HEK293 (cell line): ENCODE measurements at regions not wholly inside any gene's neighbourhood (a gene's known extent, or its start where the extent isn't known, plus 50 kb on each side); places are given as distances from the start of the nearest gene placed in this dataset.
A peak's percentile ranks its signal among the peaks of the same experiment; 100 is the strongest.

Experiments
- CTCF ChIA-PET: fragments of 350-600 bp; formaldehyde crosslinking; extraction: SDS; loops from one replicate; lab custom pipeline; 2021; ENCODE audit warnings: antibody characterized with exemption; lab: Yijun Ruan, JAX
- POLR2A ChIA-PET: fragments of 300-600 bp; formaldehyde crosslinking; extraction: SDS; loops from one replicate; lab custom pipeline; 2020; ENCODE audit warnings: antibody characterized with exemption, inconsistent platforms; lab: Yijun Ruan, JAX
- H3K27ac ChIP-seq: fragments of 200-500 bp; sonication (Bioruptor generic); 2 replicates; pipeline ENCODE4 v1.5.1; 2014; ENCODE audit warnings: low read depth, low read length, control low read depth, inconsistent platforms; ENCODE audit errors: extremely low read depth
- H3K36me3 ChIP-seq, 2 experiments: fragments of 200-500 bp in 1 of 2; sonication (Bioruptor generic) in 1 of 2; 1 replicate in 1 of 2; 2 replicates in 1 of 2; pipeline ENCODE4 v1.5.1; 2014 to 2017; ENCODE audit warnings: inconsistent platforms in 2 of 2, low read length in 2 of 2; ENCODE audit not compliant: control insufficient read depth in 2 of 2, insufficient read depth in 1 of 2
- H3K4me1 ChIP-seq: fragments of 200-500 bp; sonication (Bioruptor generic); 2 replicates; pipeline ENCODE4 v1.5.1; 2014; ENCODE audit warnings: mild to moderate bottlenecking, low read length, inconsistent platforms; ENCODE audit not compliant: control insufficient read depth, insufficient read depth
- H3K4me3 ChIP-seq: 2 replicates; pipeline ENCODE4 v1.5.1; 2011; ENCODE audit warnings: low read depth, mild to moderate bottlenecking, control low read depth, low read length, moderate library complexity
- H3K9me3 ChIP-seq: fragments of 200-500 bp; sonication (Bioruptor generic); 2 replicates; pipeline ENCODE4 v1.5.1; 2014; ENCODE audit warnings: low read depth, low read length, inconsistent platforms; ENCODE audit not compliant: control insufficient read depth, insufficient read depth
- FEZF1 ChIP-seq: fragments of 450-650 bp; formaldehyde crosslinking; IDR thresholded peaks from 2 replicates; pipeline ENCODE4 v1.5.1; 2016; ENCODE audit warnings: missing biosample characterization, missing genetic modification characterization
- GFI1B ChIP-seq: fragments of 450-650 bp; formaldehyde crosslinking; IDR thresholded peaks from 2 replicates; pipeline ENCODE4 v1.5.1; 2016; ENCODE audit warnings: missing biosample characterization, missing genetic modification characterization
- GLI4 ChIP-seq: fragments of 450-650 bp; formaldehyde crosslinking; IDR thresholded peaks from 2 replicates; pipeline ENCODE4 v1.5.1; 2016; ENCODE audit warnings: missing biosample characterization, missing genetic modification characterization
- MZF1 ChIP-seq: fragments of 450-650 bp; formaldehyde crosslinking; IDR thresholded peaks from 2 replicates; pipeline ENCODE4 v1.5.1; 2017; ENCODE audit warnings: missing biosample characterization, missing genetic modification characterization, borderline replicate concordance
- SALL2 ChIP-seq: fragments of 450-650 bp; formaldehyde crosslinking; IDR thresholded peaks from 2 replicates; pipeline ENCODE4 v1.5.0; 2017; ENCODE audit warnings: missing biosample characterization, mild to moderate bottlenecking, missing genetic modification characterization, borderline replicate concordance
- ZFP37 ChIP-seq: fragments of 450-650 bp; formaldehyde crosslinking; IDR thresholded peaks from 2 replicates; pipeline ENCODE4 v1.5.1; 2016; ENCODE audit warnings: missing biosample characterization, missing genetic modification characterization
- ZFP69B ChIP-seq: fragments of 450-650 bp; formaldehyde crosslinking; IDR thresholded peaks from 2 replicates; pipeline ENCODE4 v1.5.1; 2016; ENCODE audit warnings: missing biosample characterization, missing genetic modification characterization
- ZNF138 ChIP-seq: fragments of 450-650 bp; formaldehyde crosslinking; IDR thresholded peaks from 2 replicates; pipeline ENCODE4 v1.5.1; 2016; ENCODE audit warnings: missing biosample characterization, missing genetic modification characterization, borderline replicate concordance
- ZNF202 ChIP-seq: fragments of 450-650 bp; formaldehyde crosslinking; IDR thresholded peaks from 2 replicates; pipeline ENCODE4 v1.5.1; 2016; ENCODE audit warnings: missing biosample characterization, missing genetic modification characterization, borderline replicate concordance
- ZNF214 ChIP-seq: fragments of 450-650 bp; formaldehyde crosslinking; IDR thresholded peaks from 2 replicates; pipeline ENCODE4 v1.5.1; 2017; ENCODE audit warnings: missing biosample characterization, mild to moderate bottlenecking, missing genetic modification characterization, borderline replicate concordance
- ZNF354C ChIP-seq: fragments of 450-650 bp; formaldehyde crosslinking; IDR thresholded peaks from 2 replicates; pipeline ENCODE4 v1.5.1; 2016; ENCODE audit warnings: missing biosample characterization, missing genetic modification characterization, low read depth, borderline replicate concordance
- ZNF626 ChIP-seq: fragments of 450-650 bp; sonication (Bioruptor Pico); formaldehyde crosslinking; IDR thresholded peaks from 2 replicates; pipeline ENCODE4 v1.5.1; 2018; ENCODE audit warnings: missing biosample characterization, missing genetic modification characterization, inconsistent platforms
- ZNF629 ChIP-seq: fragments of 450-650 bp; formaldehyde crosslinking; IDR thresholded peaks from 2 replicates; pipeline ENCODE4 v1.5.1; 2017; ENCODE audit warnings: missing biosample characterization, missing genetic modification characterization
- ZNF670 ChIP-seq: fragments of 450-650 bp; formaldehyde crosslinking; IDR thresholded peaks from 2 replicates; pipeline ENCODE4 v1.5.1; 2016; ENCODE audit warnings: missing biosample characterization, missing genetic modification characterization, low read depth
- ZNF747 ChIP-seq: fragments of 450-650 bp; formaldehyde crosslinking; IDR thresholded peaks from 2 replicates; pipeline ENCODE4 v1.5.1; 2016; ENCODE audit warnings: missing biosample characterization, missing genetic modification characterization
- ZNF776 ChIP-seq: fragments of 450-650 bp; formaldehyde crosslinking; IDR thresholded peaks from 2 replicates; pipeline ENCODE4 v1.5.0; 2017; ENCODE audit warnings: missing biosample characterization, missing genetic modification characterization, borderline replicate concordance
- ZSCAN16 ChIP-seq: fragments of 450-650 bp; formaldehyde crosslinking; IDR thresholded peaks from 2 replicates; pipeline ENCODE4 v1.5.1; 2016; ENCODE audit warnings: missing biosample characterization, missing genetic modification characterization
- TF ChIP-seq, protein P1 (sequence below): fragments of 450-650 bp; formaldehyde crosslinking; IDR thresholded peaks from 2 replicates; pipeline ENCODE4 v1.5.1; 2016; ENCODE audit warnings: missing biosample characterization, missing genetic modification characterization
- TF ChIP-seq, protein P2 (sequence below): fragments of 450-650 bp; formaldehyde crosslinking; IDR thresholded peaks from 2 replicates; pipeline ENCODE4 v1.5.1; 2017; ENCODE audit warnings: missing biosample characterization, missing genetic modification characterization

DNA sequence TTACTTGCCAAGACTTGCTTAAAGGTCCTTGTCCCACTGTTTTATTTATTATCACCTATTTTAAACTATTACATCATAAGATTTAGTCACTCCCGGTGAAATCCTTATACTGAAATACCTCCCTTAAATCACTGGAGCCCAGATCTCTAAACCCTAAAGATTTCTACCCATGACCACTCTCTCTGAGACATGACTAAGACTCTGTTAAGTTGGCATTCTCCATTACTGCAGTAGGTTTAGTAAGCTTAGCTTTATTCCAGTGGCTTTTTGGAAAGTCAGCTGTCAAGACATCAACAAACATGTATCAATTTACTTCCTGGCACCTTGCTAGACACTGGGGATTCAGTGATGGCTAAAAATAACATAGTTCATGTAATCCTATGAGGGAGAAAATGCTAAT lies 874.2 kb downstream of the KCNMA1 start:
- Histone ChIP-seq H3K4me1 (no peaks in the 10 kb centered on the region), H3K4me3 (no peak overlapping the region), H3K36me3 (no peaks in the 10 kb centered on the region), H3K27ac (no peak overlapping the region), H3K9me3 (no peaks in the 10 kb centered on the region)
- CTCF ChIA-PET: no interaction called here
- no peak for TF ChIP-seq ZNF747 (tag by site-specific recombination)
- no peak for TF ChIP-seq ZNF354C (tag by site-specific recombination)
- TF ChIP-seq ZNF626 (tag by site-specific recombination): 0 out of 2 replicates have a peak, but pooled peaks have one; percentile 20
- no peak for TF ChIP-seq ZNF138 (tag by site-specific recombination)
- no peak for TF ChIP-seq MZF1 (tag by site-specific recombination)
- TF ChIP-seq ZNF670: no peak
- TF ChIP-seq ZNF629 (tag by site-specific recombination): 0 out of 2 replicates have a peak, but pooled peaks have one; percentile 25
- TF ChIP-seq ZNF214 (tag by site-specific recombination): no peak
- TF ChIP-seq ZNF202 (tag by site-specific recombination): no peak
- TF ChIP-seq ZFP37: no peak
- TF ChIP-seq, protein P1, sequence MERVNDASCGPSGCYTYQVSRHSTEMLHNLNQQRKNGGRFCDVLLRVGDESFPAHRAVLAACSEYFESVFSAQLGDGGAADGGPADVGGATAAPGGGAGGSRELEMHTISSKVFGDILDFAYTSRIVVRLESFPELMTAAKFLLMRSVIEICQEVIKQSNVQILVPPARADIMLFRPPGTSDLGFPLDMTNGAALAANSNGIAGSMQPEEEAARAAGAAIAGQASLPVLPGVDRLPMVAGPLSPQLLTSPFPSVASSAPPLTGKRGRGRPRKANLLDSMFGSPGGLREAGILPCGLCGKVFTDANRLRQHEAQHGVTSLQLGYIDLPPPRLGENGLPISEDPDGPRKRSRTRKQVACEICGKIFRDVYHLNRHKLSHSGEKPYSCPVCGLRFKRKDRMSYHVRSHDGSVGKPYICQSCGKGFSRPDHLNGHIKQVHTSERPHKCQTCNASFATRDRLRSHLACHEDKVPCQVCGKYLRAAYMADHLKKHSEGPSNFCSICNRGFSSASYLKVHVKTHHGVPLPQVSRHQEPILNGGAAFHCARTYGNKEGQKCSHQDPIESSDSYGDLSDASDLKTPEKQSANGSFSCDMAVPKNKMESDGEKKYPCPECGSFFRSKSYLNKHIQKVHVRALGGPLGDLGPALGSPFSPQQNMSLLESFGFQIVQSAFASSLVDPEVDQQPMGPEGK (tag by site-specific recombination): no peak
- POLR2A ChIA-PET: no interaction called here

DNA sequence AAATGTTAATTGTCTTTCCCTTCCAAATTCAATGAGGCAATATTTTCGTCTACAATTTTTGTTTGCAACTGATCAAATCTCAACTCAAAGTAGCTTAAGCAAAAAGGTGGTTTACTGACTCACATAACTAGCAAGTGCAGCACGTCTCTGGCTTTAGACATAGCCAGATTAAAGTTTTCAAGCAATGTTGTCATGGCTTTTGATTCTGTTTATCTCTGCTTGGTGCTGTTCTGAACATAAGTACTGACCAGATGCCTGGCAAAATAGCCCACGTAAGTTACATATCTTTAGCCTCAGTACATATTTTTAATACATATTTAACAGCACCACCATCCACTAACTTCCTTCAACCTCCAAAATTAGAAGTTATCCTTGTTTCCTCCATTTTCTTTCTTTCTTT lies 877.9 kb downstream of the KCNMA1 start:
- ChIA-PET CTCF (interaction anchor here (1.2 kb wide), 1 partner anchor 10 kb away, joined by 5 read pairs; no protein-coding TSS in a partner anchor), POLR2A (no interaction called here)
- TF ChIP-seq FEZF1 (tag by site-specific recombination) (no peak), ZNF776 (no peak), ZSCAN16 (tag by site-specific recombination) (no peak), GFI1B (tag by site-specific recombination) (no peak)
- no peaks in the 10 kb centered on the region for H3K36me3 ChIP-seq
- H3K27ac ChIP-seq: no peak overlapping the region
- no peak overlapping the region for H3K4me3 ChIP-seq
- H3K9me3 ChIP-seq: no peaks in the 10 kb centered on the region
- no peaks in the 10 kb centered on the region for H3K4me1 ChIP-seq

DNA sequence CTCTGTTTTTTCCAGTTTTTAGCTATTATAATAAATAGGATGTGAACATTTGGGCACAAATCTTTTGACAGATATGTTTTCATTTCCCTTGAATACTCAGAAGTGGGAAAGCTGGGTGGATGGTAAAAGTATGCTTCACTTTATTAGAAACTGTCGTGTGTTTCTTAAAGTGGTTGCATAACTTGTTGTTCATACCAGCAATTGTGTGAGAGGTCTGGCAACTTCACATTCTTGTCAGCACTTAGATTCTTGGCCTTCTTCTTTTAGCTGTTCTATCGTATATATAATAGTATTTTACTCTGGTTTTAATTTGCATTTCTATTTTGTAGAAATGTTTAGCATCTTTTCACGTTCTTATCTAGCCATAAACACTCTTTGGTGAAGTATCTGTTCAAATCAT lies 894.4 kb downstream of the KCNMA1 start:
- Histone ChIP-seq H3K36me3 (no peaks in the 10 kb centered on the region), H3K9me3 (no peaks in the 10 kb centered on the region), H3K4me3 (no peak overlapping the region), H3K27ac (no peak overlapping the region), H3K4me1 (no peaks in the 10 kb centered on the region)
- ChIA-PET POLR2A (no interaction called here), CTCF (interaction anchor here (0.7 kb wide), 1 partner anchor 115 kb away, joined by 3 read pairs; no protein-coding TSS in a partner anchor)
- no peak for TF ChIP-seq ZFP69B
- TF ChIP-seq, protein P2, sequence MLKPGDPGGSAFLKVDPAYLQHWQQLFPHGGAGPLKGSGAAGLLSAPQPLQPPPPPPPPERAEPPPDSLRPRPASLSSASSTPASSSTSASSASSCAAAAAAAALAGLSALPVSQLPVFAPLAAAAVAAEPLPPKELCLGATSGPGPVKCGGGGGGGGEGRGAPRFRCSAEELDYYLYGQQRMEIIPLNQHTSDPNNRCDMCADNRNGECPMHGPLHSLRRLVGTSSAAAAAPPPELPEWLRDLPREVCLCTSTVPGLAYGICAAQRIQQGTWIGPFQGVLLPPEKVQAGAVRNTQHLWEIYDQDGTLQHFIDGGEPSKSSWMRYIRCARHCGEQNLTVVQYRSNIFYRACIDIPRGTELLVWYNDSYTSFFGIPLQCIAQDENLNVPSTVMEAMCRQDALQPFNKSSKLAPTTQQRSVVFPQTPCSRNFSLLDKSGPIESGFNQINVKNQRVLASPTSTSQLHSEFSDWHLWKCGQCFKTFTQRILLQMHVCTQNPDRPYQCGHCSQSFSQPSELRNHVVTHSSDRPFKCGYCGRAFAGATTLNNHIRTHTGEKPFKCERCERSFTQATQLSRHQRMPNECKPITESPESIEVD (tag by site-specific recombination): no peak
- no peak for TF ChIP-seq GLI4 (tag by site-specific recombination)
- no peak for TF ChIP-seq SALL2
